ENCODE measurements at regions not wholly inside any gene's neighbourhood (a gene's known extent, or its start where the extent isn't known, plus 50 kb on each side); places are given as distances from the start of the nearest gene placed in this dataset.
"Not testable (repeated sequence)": the region's sequence is repeated elsewhere in the genome, so short reads cannot be mapped to it uniquely, and the experiment has no call there.

DNA sequence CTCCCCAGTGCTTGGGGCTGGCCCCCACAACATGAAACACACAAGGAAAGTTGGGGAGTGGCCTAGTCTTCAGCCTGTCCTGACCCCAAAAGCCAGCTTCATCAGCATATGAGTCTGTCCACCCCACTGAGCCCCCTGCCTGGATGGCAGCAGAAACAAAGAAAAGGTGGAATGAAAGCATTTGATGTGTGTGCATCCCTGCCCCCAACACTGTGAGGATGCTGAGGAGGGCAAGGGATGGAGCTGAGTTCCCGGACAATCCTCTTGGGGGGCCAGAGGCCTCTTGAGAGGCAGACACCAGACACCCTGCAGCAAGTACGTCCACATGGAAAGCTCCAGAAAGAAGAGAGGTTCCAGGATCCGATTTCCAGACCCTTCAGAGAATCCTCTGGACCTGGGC is 113.5 kb upstream of the PPP1R26 start:
- DNase-seq: no peak

DNA sequence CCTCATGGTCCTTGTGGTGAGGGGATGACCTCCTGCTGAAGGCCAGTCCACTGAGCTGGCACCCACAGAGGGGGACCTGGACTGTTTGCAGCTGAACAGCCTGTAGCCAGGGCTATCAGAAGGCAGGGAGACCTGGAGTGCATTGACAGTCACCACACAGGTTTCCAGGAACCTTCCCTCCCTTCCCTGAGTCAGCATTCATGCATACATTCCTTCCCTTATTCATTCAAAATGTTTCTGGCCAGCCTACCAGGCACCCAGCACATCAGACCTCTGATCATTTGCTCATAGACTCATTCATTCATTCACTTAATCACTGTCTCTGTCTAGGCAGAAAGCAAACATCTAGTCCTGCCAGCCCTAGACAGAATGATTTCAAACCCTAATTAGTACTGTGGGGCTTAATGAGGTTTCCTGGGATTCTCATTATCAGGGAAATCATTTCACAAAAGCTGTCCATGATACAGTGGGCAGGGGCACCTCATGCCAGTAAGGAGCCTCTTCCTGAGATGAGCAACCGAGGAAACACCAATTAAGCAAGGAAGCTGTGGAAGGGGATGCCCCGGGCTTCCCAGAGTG is 110.1 kb upstream of the PPP1R26 start:
- no peak for DNase-seq

DNA sequence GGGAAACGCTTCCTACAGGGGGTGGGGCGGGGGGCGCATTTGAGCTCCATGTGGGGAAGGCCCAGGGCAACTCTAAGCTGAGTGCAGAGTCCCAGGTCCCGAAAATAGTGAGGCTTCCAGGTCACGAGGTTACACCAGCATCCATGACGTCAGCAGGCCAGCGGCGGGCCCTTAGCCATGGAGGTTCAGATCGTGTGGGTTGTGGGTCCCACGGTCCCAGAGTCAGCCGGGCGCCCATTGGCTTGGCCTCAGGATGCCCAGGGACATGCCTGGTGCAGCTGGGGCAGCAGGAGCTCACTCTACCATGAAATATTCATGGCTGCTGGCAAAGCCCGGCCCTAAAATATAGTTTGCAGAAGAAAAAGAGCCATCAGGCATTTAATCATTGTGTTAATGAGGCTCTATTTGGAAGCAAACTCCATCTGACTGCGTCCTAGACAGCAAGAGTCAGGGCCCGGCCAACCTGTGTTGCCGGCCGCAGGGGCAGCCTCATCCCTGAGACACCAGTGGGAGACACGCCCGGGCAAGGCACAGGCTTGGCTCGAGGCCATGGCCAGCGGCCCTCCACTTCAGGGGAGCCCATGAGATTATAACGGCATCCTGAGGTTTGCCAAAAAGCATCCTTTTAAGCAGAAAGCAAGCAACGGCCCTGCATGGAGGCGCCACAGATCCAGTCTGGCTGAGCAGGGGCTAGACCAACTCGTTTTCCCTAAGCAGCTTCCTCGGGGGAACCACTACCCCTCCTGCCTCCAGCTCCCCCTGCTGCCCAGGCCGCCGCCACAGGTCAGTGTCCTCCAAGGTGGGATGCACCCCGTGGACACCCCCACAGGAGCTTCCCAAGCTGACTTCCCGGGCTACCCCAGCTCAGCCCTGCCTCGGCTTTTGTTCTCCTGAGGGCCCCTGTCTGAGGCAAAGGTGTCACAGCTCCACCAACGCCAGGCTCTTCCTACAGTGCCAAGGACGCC is 108.9 kb upstream of the PPP1R26 start:
- peak; percentile 5 for DNase-seq

DNA sequence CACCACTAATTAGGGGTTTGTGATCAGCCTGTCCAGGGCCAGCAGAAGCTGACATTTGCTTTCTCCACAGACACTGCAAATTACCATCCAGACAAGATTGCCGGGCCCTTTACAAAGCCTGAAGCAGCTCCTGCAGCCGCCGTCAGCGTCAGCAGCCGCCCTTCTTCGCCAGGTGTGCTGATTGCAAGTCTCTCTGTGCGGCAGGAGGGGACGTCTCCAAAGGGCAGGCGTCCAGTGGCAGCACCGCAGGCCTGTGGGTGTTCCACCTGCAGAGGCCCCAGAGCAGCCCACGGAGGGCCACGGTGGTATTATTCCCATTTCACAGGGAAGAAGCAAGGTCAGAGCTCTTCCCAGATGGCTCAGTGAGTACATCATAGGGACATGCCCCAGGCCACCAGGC is 108.0 kb upstream of the PPP1R26 start:
- DNase-seq: no peak

DNA sequence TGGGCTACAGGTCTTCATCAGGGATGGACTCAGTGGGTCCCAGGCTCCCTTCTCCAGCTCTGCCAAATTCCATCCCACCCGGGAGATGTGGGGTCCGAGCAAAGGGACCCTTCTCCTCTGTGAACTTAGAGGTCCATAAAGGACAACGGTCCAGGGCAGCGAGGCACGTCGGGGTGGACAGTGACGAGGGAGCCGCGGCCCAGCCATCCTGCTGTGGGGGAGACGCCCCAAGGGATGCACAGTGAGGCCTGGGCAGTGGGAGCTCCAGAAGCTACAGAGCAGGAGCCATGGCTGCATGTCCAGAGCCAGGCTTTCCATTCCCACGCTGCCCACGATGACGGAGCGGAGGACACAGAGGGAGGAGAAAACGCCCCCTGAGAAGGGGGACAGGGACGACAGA is 107.5 kb upstream of the PPP1R26 start:
- no peak for DNase-seq

DNA sequence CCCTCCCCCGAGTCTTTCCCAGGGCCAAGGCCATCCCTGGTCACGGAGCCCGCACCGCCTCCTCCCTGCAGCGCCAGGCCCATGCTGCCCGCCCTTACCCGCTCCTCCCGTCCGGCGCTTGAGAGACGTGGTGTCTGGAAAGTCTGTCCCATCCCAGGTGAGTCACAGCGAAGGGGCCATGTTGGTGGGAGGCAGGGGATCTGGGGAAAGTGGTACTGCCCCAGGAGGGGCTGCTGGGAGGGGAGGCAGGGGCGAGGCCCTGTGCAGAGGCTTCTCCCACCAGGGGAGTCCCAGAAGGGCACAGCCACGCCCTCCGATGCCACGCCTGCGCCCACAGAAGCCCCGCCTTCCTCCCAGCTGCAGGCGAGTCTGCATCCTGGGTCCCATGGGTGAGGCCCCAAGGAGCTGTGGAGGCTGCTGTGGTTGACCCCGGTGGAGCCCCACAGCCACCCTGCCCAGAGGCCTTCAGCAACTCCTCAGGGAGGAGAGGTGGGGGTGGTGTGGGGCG is 107.0 kb upstream of the PPP1R26 start:
- no peak for DNase-seq

DNA sequence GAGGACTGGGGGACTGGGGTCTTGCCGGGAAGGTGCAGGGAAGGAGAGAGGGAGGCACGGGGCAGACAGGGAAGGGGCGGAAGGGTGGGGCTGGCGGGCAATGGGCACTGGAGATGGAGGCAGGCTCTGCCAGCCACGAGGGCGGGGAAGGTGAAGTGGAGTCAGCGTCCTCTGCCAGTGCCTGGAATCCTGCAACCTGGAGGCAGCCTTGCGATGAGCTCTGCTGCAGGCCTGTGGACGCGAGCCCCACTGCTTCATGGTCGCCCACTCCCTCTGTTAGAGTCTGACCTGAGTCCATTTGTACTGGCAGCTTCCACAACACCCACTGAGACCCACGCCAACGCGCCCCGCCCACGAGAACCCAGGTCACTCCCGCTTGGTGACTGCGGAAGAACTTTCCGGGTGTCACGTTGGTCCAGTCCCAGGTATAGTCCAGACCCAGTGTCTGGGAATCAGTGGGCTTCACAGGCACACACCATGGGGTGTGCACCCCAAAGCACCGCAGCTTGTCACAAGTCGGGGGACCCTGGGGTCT is 106.4 kb upstream of the PPP1R26 start:
- DNase-seq: no peak

DNA sequence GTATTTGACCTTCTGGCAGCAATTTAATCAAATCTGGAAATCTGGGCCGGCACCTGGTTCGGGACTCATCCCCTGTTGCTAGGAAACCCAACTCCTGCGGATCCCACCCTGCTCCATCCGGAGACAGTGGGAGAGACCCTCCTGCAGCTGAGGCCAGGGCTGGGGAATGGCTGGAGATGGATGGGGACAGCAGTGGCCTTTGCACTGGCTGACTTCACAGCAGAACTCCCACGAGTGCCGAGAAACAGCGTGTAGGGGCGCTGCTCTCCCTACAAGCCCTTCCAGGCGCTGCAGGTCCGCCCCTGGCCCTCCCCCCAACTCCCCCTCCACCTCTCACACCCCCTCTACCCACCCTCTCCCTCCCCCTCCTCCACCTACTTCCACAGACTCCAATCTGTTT is 105.8 kb upstream of the PPP1R26 start:
- peak; percentile 8 for DNase-seq

DNA sequence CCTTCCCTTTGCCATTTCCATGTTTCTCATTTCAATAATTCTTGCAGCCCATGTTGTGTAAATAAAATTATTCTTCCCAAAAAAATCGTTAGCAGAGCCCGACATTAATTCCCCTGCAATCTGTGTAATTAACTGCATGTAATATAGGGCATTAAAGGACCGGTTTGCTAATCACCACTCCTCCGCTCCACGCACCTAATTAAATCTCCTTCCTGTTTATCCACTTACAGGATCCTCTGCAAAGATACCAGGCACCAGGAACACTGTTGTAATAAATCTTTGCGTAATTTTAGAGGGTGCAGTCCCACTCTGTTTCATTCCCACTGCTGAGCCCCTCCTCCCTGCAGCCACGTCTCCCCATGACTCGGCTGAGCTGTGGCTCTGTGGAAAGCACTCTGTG is 105.0 kb upstream of the PPP1R26 start:
- peak; percentile 15 for DNase-seq

DNA sequence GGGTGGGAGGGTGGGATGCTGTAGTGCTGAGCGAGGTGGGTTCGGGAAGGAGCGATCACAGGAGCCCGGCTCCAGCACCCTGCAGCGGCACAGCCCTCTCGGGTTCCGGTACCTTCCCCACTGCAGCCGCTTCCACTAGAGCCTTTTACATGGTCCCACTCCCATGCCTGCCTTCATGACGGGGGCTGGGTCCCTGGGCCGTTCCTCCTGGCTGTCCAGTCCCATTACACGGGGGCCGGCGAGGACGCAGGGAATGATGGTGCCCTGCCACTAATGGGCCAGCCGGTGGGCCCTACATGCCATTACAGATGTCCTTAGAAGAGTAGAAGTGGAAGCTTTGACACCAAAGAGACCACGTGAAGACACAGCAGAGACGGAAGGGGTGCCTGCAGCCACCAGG is 104.6 kb upstream of the PPP1R26 start:
- DNase-seq: no peak

DNA sequence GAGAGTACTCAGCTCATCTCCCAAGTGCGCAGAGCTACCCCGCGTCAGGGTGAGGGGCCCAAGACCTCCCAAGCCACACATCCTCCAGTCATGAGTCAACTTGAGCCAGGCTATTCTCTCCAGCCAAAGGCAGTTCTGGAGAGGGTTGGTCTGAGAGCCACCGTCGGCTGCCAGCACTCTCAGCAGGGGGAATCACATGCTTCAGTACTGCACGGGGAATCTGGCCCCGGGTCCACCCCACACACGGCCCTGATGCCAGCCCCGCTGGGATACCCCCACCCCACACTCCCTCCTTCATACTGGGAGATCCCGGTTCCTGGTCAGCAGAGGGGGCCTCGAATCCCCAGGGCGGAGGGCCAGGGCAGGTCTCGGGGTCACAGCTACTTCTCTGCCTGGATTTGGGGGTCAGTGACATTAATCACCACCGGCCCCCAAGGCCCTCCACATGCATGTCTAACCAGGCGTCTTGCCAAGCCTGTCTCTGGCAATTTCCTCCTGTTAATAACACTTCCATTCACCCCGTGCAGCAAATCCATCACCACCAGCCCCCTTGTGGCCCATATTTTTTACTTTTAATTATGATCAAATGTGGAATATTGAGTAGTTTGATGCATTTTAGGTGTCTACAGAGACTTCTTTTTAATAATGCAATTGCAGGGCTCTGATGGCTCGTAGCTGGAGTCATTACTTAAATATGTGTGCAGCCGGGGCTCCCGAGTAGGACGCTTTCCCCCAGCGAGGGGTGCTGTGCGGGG is 102.9 kb upstream of the PPP1R26 start:
- DNase-seq: no peak

DNA sequence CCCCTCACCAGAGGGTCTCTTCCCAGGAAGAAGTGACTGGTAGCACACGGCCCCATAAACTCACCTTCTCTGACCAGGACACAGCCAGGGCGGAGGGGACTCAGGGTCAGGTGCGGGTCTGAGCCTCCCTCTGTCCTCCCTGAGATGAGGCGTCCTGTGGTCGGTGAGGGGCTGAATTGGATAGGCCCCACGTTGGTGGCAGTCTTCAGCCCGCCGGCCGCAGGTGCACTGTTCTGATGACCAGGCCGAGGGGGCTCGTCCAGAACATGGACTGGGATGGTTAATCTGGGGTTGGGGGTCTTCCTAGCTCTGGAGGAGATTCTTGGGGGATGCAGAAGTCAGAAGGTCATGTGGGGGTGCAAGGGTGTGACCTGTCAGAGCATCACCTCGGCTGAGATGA is 102.2 kb upstream of the PPP1R26 start:
- DNase-seq: no peak

DNA sequence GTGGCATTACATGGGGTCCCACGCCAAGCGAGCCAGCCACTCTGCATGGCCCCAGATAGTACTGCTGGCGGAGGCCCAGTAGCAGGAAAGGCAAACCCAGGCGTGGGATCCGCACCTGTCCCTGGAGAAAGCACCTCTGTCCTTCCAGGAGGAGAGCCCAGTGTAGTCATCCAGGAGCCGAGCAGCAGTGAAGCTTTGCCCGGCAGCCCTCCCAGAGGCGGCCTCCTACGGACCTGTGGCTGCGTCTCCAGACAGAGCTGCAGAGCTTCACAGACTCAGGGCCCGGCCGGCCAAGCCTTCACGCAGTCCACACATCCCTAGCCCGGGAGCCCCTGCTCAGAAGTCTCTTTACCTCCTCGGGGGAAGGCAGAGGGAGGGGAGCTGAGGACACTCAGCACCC is 100.8 kb upstream of the PPP1R26 start:
- no peak for DNase-seq

DNA sequence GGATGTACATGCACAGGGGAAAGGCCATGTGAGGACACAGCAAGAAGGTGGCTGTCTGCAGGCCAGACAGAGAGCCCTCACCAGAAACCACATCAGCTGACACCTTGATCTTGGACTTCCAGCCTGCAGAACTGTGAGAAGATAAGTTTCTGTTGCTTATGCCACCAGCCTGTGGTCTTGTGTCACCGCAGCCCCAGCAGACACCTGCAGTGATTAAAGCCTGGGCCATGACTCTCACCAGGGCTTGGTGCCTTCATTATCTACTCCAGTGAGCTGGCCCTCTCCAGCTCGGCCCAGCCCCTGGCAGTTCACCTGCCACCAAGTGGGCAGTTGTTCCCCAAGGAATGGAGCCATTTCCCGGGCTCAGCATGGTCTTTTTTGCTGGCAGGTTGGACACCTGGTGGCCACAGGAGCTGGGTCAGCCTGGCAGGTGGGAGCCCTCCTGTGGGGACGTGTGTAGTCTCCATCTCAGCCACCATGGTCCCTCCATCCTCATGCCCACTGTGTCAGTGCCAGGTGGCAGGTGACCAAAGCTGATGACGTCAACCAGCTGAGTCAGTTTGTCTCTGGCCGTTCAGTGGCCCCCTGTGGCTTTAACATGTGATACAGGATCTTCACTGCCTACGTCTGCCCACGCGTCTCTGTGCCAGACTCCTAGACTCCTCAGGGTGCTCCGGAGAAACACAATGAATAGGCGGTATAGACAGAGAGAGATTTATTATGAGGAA is 99.9 kb upstream of the PPP1R26 start:
- DNase-seq: no peak

DNA sequence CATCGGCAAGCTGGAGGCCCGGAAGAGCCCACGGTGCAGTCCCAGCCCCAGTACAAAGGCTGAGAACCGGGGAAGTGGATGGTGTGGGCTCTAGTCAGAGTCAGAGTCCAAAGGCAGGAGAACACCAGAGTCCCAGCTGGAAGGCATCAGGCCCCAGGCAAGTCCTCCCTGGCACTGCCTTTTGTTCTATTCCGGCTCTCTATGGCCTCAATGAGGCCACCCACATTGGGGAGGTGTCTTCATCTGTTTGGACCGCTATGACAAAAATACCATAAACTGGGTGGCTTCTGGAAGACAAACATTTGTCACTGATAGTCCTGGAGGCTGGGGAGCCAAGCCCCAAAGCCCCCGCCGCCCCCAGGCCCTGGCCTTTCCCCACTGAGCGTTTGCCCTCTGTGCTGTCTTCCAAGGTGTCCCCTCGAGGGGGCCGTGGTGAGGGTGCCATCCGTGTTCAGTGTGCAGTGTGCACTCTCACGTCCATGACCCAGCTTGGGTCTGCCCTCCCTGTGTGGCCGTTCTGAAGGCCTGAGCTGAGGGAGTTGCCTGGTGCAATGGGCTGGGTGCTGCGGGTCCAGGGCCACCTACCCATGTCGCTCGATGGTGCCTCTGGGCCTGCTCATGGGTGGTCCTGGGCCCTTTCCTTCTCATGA is 99.1 kb upstream of the PPP1R26 start:
- DNase-seq: no peak

DNA sequence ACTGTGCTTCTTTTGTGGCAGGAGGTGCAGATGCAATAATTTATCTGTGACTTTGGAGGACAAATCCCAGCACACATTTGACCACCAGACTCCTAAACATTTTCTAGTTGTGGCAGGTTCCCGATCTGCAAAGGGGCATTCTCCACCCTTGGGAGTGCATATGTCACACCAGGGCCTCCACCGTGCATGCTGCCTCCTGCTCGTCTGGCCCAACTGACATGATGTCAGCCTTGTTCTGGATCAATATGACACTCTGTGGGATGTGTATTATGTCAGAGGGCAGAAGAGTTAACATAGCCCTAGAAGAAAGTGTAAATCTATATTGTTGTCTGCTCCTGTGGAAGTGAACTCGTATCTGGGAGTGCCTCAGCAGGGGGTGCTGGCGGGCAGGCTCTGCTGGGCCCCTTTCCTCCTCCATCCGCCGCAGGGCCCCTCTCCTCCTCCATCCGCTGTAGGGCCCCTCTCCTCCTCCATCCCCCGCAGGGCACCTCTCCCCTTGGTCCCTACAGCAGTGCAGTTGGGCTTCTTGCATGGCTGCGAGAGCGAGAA is 97.7 kb upstream of the PPP1R26 start:
- DNase-seq: no peak

DNA sequence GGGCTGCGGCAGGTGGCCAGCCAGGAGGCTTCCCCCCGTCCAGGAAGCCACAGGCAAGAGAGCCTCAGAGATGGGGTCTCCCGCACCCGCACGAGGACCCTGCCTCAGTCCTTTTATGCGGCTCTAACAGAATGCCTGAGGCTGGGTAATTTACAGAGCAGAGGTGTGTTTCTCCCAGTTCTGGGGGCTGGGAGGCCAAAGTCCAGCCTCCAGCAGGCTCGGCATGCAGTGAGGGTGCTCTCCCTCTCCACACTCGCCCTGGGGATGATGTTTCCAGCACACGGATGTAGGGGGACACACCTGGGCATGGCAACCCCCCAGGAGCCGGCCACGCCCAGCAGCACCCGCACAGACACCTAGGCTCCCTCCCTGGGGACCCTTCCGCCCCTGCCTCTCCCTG is 95.4 kb upstream of the PPP1R26 start:
- DNase-seq: no peak

DNA sequence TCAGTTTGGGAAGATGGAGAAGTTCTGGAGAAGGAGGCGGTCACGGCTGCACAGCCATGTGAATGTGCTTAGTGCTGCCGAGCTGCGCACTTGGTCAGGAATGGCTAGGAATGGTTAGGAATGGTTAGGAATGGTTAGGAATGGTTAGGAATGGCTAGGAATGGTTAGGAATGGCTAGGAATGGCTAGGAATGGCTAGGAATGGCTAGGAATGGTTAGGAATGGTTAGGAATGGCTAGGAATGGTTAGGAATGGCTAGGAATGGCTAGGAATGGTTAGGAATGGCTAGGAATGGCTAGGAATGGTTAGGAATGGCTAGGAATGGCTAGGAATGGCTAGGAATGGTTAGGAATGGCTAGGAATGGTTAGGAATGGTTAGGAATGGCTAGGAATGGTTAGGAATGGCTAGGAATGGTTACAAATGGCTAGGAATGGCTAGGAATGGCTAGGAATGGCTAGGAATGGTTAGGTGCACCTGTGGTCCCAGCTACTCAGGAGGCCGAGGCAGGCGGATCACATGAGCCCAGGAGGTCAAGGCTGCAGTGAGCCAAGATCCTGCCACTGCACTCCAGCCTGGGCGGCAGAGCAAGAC is 94.7 kb upstream of the PPP1R26 start:
- DNase-seq: not testable (repeated sequence)

DNA sequence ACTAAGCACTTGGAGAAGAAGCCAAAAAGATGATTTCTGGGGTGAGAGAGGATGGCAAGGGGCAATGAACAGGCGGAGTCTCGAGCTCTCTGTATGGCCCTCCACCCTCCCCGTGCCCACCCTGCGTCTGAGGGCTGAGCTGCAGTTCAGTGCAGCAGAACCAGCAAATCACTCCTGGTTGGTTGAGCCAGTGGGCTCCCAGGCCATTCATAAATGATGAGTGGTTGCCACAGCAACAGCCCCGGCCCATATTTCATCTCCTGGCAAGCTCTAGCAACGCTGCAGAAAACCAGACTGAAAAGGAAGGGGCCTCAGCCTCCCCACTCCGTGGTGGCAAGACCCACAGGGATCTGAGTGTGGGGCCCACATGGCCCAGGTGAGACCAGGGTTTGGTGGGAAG is 93.8 kb upstream of the PPP1R26 start:
- no peak for DNase-seq

DNA sequence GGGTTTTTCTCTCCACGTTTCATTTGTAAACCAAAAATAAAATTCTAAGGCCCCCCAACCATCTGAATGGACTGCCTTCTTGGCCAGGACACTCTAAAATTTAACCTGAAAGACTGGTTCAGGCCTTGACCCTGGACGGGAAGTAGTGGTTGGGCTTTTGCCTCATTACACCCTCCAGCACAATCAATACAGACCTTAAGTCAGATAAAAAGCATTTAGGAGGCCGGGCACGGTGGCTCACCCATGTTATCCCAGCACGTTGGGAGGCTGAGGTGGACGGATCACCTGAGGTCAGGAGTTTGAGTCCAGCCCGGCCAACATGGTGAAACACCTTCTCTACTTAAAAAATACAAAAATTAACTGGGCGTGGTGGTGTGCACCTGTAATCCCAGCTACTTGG is 91.6 kb upstream of the PPP1R26 start:
- no peak for DNase-seq

DNA sequence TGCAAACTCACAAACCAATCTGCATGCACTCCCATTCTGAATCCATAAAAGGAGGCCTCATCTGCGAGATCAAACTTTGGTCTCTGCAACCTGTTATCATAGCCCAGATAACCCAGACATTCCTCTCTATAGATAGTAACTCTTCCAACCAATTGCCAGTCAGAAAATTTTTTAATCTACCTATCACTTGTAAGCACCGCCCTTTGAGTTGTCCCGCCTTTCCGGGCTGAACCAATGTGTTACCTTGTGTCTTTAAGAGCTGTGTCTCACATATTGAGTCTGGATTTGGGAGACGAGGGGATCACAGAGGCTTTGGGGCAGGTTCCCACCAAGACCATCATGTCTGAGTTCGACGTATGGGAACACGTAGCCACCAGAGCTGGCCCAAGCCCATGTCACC is 91.1 kb upstream of the PPP1R26 start:
- no peak for DNase-seq

All from NCI-H82 (cell line).